ENCODE measurements at regions not wholly inside any gene's neighbourhood (a gene's known extent, or its start where the extent isn't known, plus 50 kb on each side); places are given as distances from the start of the nearest gene placed in this dataset.

- no peak for TF ChIP-seq EZH2phosphoT487 (IDR thresholded peaks at IDR 0.05; ENCODE audit: insufficient read depth, low read depth)
- TF ChIP-seq EZH2 (IDR thresholded peaks at IDR 0.05; ENCODE audit: insufficient read depth, poor library complexity, severe bottlenecking), result no peak
Measured at GRCh38 chr14:83058068-83058467, 1524.4 kb upstream of the SEL1L start.
